Trophoblast cell (in vitro differentiated cells and primary cell): ENCODE measurements at regions not wholly inside any gene's neighbourhood (a gene's known extent, or its start where the extent isn't known, plus 50 kb on each side); places are given as distances from the start of the nearest gene placed in this dataset.
A peak's percentile ranks its signal among the peaks of the same experiment; 100 is the strongest.
"Not testable (repeated sequence)": the region's sequence is repeated elsewhere in the genome, so short reads cannot be mapped to it uniquely, and the experiment has no call there.

ENCODE experiments used
- DNase-seq, 2 donors: peaks; one replicate each; pipeline ENCODE4 v3.0.0-alpha.2; 2016
- H2AFZ ChIP-seq: 2 replicates; pipeline ENCODE4 v1.6.1; 2013; ENCODE audit warnings: low read length, moderate library complexity, mild to moderate bottlenecking; ENCODE audit not compliant: insufficient read depth, poor library complexity
- H2AK5ac ChIP-seq: 2 replicates; pipeline ENCODE4 v1.6.1; 2013; ENCODE audit warnings: mild to moderate bottlenecking, low read length
- H2BK120ac ChIP-seq: 2 replicates; pipeline ENCODE4 v1.6.1; 2013; ENCODE audit warnings: low read length, mild to moderate bottlenecking, moderate library complexity; ENCODE audit not compliant: insufficient read depth, poor library complexity
- H2BK12ac ChIP-seq: 2 replicates; pipeline ENCODE4 v1.6.1; 2013; ENCODE audit warnings: mild to moderate bottlenecking, low read length, moderate library complexity
- H2BK5ac ChIP-seq: 2 replicates; pipeline ENCODE4 v1.6.1; 2013; ENCODE audit warnings: low read length, low read depth, moderate library complexity, mild to moderate bottlenecking; ENCODE audit not compliant: poor library complexity
- H3K14ac ChIP-seq: 2 replicates; pipeline ENCODE4 v1.6.1; 2013; ENCODE audit warnings: mild to moderate bottlenecking, low read length
- H3K18ac ChIP-seq: 2 replicates; pipeline ENCODE4 v1.6.1; 2013; ENCODE audit warnings: mild to moderate bottlenecking, low read length
- H3K23ac ChIP-seq: 2 replicates; pipeline ENCODE4 v1.6.1; 2013; ENCODE audit warnings: low read length
- H3K27ac ChIP-seq: 2 replicates; pipeline ENCODE4 v1.5.1; 2013; ENCODE audit warnings: low read depth, mild to moderate bottlenecking, inconsistent platforms, low read length, moderate library complexity
- H3K27me3 ChIP-seq: 2 replicates; pipeline ENCODE4 v1.6.1; 2013; ENCODE audit warnings: inconsistent platforms, mild to moderate bottlenecking, low read length, moderate library complexity; ENCODE audit not compliant: insufficient read depth
- H3K36me3 ChIP-seq, 2 experiments: 1 replicate in 1 of 2; 2 replicates in 1 of 2; pipeline ENCODE4 v1.6.1; 2013; ENCODE audit warnings: low read length in 2 of 2, mild to moderate bottlenecking in 2 of 2, moderate library complexity in 1 of 2; ENCODE audit not compliant: insufficient read depth in 2 of 2, control insufficient read depth in 1 of 2
- H3K4ac ChIP-seq: 2 replicates; pipeline ENCODE4 v1.6.1; 2013; ENCODE audit warnings: low read depth, mild to moderate bottlenecking, low read length, moderate library complexity
- H3K4me1 ChIP-seq, 2 experiments: 1 replicate in 1 of 2; 2 replicates in 1 of 2; pipeline ENCODE4 v1.6.1; 2013; ENCODE audit warnings: low read length in 2 of 2, mild to moderate bottlenecking in 2 of 2, moderate library complexity in 1 of 2; ENCODE audit not compliant: insufficient read depth in 2 of 2, control insufficient read depth in 1 of 2
- H3K4me2 ChIP-seq: 2 replicates; pipeline ENCODE4 v1.6.1; 2013; ENCODE audit warnings: inconsistent platforms, mild to moderate bottlenecking, low read length, moderate library complexity
- H3K4me3 ChIP-seq: 2 replicates; pipeline ENCODE4 v1.5.1; 2013; ENCODE audit warnings: mild to moderate bottlenecking, low read depth, low read length, inconsistent platforms
- H3K79me1 ChIP-seq: one replicate; pipeline ENCODE4 v1.6.1; 2013; ENCODE audit warnings: low read length
- H3K79me2 ChIP-seq: 2 replicates; pipeline ENCODE4 v1.6.1; 2013; ENCODE audit warnings: low read length, mild to moderate bottlenecking; ENCODE audit not compliant: control insufficient read depth, insufficient read depth, poor library complexity
- H3K9ac ChIP-seq: 2 replicates; pipeline ENCODE4 v1.6.1; 2013; ENCODE audit warnings: mild to moderate bottlenecking, low read length
- H3K9me3 ChIP-seq: 2 replicates; pipeline ENCODE4 v1.6.1; 2013; ENCODE audit warnings: low read depth, mild to moderate bottlenecking, control low read depth, inconsistent platforms, low read length; ENCODE audit not compliant: insufficient read depth
- H4K12ac ChIP-seq: 2 replicates; pipeline ENCODE4 v1.6.1; 2013; ENCODE audit warnings: low read depth, mild to moderate bottlenecking, low read length, moderate library complexity
- H4K8ac ChIP-seq: 2 replicates; pipeline ENCODE4 v1.6.1; 2013; ENCODE audit warnings: low read depth, mild to moderate bottlenecking, low read length, moderate library complexity
- H4K91ac ChIP-seq: one replicate; pipeline ENCODE4 v1.6.1; 2013; ENCODE audit warnings: low read depth, mild to moderate bottlenecking, low read length, moderate library complexity
- WGBS: extraction: QIAGEN DNeasy Blood & Tissue Kit; methylation state at CpG from one replicate; pipeline ENCODE4 v1.1.7; 2013; ENCODE audit warnings: missing lambda C conversion rate; ENCODE audit not compliant: insufficient read length, insufficient coverage; ENCODE audit errors: extremely low coverage; 5-methylcytosine and 5-hydroxymethylcytosine counted together

DNA sequence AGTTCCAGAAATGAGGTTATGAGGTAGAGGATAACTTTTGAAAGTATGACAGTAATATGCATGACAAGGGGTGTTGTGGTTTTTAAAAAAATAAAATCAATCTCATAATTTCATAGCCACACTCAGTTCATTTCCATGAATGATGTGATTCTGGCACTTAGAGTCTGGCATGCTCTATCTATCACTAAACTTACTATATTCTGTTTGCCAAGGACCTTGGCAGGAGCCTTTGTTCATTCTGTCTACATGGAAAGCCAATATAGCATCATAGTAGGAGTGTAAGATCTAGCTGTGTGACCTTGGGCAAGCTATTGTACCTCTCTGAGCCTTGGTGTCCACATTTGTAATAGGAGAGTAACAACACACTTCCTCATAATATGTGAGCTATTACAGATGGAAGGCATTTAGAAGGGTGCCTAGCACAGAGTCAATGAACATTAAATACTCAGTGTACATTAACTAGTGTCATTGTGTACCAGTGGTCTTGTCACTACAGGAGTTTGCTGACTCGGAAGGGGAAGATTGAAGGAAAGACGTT lies 507.6 kb downstream of the SOX6 start:
- Histone ChIP-seq H3K4ac (no peak overlapping the region), H2AFZ (no peak overlapping the region), H2BK120ac (no peak overlapping the region), H3K18ac (no peak overlapping the region), H3K4me3 (no peak overlapping the region), H2AK5ac (no peak overlapping the region), H3K79me2 (no peaks in the 10 kb centered on the region), H3K27me3 (no peaks in the 10 kb centered on the region), H3K14ac (no peak overlapping the region), H4K8ac (no peak overlapping the region), H3K9me3 (no peaks in the 10 kb centered on the region), H4K91ac (no peak overlapping the region), H3K36me3 (no peaks in the 10 kb centered on the region), H3K27ac (no peak overlapping the region), H4K12ac (no peak overlapping the region), H2BK12ac (no peak overlapping the region), H3K4me2 (no peak overlapping the region), H3K23ac (no peak overlapping the region), H3K79me1 (no peaks in the 10 kb centered on the region), H3K4me1 (peaks cover 2 to 6% of the 10 kb centered on the region in 2 experiments), H2BK5ac (no peak overlapping the region), H3K9ac (no peak overlapping the region)
- WGBS: no CpG with 5 or more reads among the region's 2 CpGs
- no peak for DNase-seq

DNA sequence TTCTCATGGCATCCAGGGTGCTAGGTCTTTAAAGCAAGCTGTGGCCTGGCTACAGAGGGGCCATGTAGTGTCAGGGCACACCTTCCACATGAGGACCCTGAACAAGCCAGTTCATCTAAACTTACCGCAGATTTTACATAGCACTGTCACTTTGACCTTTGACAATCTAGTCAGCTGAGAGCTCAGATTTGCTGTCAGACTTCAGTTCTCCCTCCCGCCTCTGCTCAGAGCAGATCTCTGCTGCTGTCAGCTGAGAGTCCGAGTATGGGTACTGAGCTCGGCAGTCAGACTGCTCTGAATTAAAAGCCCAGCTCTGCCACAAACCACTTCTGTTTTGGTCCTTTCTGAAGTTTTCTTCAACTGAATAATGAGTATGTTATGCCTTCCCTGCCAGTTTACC lies 507.1 kb downstream of the SOX6 start:
- Histone ChIP-seq H3K9ac (no peak overlapping the region), H3K27me3 (no peaks in the 10 kb centered on the region), H2BK120ac (peak overlapping the region; percentile 11), H3K9me3 (no peaks in the 10 kb centered on the region), H3K23ac (no peak overlapping the region), H3K36me3 (no peaks in the 10 kb centered on the region), H3K4me2 (no peak overlapping the region), H2BK12ac (peak overlapping the region; percentile 24), H4K91ac (no peak overlapping the region), H4K12ac (no peak overlapping the region), H2AK5ac (no peak overlapping the region), H3K27ac (no peak overlapping the region), H4K8ac (no peak overlapping the region), H3K79me1 (no peaks in the 10 kb centered on the region), H2BK5ac (no peak overlapping the region), H3K18ac (no peak overlapping the region), H3K79me2 (no peaks in the 10 kb centered on the region), H3K14ac (no peak overlapping the region), H3K4me1 (peaks cover 2 to 4% of the 10 kb centered on the region in 2 experiments), H2AFZ (no peak overlapping the region), H3K4ac (no peak overlapping the region), H3K4me3 (no peak overlapping the region)
- DNase-seq: no peak
- no CpG with 5 or more reads among the region's 4 CpGs for WGBS

DNA sequence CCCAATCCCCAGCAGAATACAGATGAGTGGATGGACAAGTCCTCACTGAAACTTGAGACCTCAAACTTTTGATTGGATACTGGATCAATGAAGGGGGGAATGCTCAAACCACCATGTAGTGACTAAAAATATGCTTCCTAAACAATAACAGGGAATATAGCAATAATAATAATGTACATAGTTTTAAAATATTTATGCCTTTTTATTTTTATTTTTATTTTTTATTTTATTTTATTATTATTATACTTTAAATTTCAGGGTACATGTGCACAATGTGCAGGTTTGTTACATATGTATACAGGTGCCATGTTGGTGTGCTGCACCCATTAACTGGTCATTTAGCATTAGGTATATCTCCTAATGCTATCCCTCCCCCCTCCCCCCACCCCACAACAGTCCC lies 506.0 kb downstream of the SOX6 start:
- H3K4ac ChIP-seq, H4K91ac ChIP-seq, H3K27ac ChIP-seq, H3K9me3 ChIP-seq, H4K12ac ChIP-seq, H3K79me2 ChIP-seq, H4K8ac ChIP-seq, H3K36me3 ChIP-seq, H3K4me1 ChIP-seq, H3K18ac ChIP-seq, DNase-seq, H2BK5ac ChIP-seq, H3K27me3 ChIP-seq, H2BK12ac ChIP-seq, H3K79me1 ChIP-seq, H2AFZ ChIP-seq, H3K4me2 ChIP-seq, H3K9ac ChIP-seq, H2BK120ac ChIP-seq, H3K23ac ChIP-seq, H3K4me3 ChIP-seq, H2AK5ac ChIP-seq, H3K14ac ChIP-seq: not testable (repeated sequence)

DNA sequence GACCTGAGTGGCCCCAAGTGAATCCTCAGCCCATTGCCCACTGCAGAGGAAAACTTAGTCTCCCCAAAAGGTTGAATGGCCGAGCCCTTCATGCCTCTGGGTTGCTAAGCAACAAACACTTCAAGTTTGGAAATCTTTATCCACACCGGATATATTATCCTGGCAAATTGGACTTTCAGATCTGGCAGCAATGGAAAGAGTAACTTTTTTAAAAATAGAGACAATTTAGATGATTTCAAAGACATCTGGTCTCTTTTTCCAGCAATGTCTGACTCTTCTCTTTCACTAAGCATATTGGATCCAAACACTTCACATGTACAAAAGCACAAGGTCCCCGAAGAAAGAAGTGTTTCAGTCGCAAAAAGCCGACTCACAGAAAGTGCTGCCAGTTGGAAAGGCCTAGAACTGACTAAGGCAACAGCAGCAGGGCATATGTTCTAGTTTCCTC lies 505.3 kb downstream of the SOX6 start:
- Histone ChIP-seq H3K4me3 (no peak overlapping the region), H4K91ac (peak overlapping the region; percentile 19), H3K79me2 (no peaks in the 10 kb centered on the region), H3K9ac (no peak overlapping the region), H3K27ac (no peak overlapping the region), H3K9me3 (no peaks in the 10 kb centered on the region), H3K14ac (no peak overlapping the region), H3K4me1 (peaks cover 0 to 3% of the 10 kb centered on the region in 2 experiments), H2BK12ac (no peak overlapping the region), H3K4me2 (no peak overlapping the region), H2AFZ (no peak overlapping the region), H2BK5ac (no peak overlapping the region), H4K12ac (no peak overlapping the region), H3K79me1 (no peaks in the 10 kb centered on the region), H3K18ac (no peak overlapping the region), H2AK5ac (no peak overlapping the region), H3K23ac (no peak overlapping the region), H3K27me3 (no peaks in the 10 kb centered on the region), H4K8ac (no peak overlapping the region), H3K4ac (no peak overlapping the region), H2BK120ac (no peak overlapping the region), H3K36me3 (no peaks in the 10 kb centered on the region)
- DNase-seq: no peak
- no CpG with 5 or more reads among the region's 5 CpGs for WGBS
